ENCODE measurements at regions not wholly inside any gene's neighbourhood (a gene's known extent, or its start where the extent isn't known, plus 50 kb on each side); places are given as distances from the start of the nearest gene placed in this dataset.

DNA sequence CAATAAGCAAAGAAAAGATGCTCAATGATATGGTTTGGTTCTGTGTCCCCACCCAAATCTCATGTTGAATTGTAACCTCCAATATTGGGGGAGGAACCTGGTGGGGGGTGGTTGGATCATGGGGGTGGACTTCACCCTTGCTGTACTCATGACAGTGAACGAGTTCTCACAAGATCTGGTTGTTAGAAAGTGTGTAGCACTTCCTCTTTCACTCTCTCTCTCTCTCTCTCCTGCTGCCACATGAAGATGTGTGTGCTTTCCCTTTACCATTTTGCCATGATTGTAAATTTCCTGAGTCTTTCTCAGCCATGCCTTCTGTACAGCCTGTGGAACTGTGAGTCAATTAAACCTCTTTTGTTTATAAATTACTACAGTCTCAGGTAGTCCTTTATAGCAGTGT lies 248.4 kb downstream of the HHIPL2 start:
- no peak for DNase-seq
- intact Hi-C loops (cut with DNase I, micrococcal nuclease) = no loop called here
- no peak for ATAC-seq
- TF ChIP-seq, protein P1, sequence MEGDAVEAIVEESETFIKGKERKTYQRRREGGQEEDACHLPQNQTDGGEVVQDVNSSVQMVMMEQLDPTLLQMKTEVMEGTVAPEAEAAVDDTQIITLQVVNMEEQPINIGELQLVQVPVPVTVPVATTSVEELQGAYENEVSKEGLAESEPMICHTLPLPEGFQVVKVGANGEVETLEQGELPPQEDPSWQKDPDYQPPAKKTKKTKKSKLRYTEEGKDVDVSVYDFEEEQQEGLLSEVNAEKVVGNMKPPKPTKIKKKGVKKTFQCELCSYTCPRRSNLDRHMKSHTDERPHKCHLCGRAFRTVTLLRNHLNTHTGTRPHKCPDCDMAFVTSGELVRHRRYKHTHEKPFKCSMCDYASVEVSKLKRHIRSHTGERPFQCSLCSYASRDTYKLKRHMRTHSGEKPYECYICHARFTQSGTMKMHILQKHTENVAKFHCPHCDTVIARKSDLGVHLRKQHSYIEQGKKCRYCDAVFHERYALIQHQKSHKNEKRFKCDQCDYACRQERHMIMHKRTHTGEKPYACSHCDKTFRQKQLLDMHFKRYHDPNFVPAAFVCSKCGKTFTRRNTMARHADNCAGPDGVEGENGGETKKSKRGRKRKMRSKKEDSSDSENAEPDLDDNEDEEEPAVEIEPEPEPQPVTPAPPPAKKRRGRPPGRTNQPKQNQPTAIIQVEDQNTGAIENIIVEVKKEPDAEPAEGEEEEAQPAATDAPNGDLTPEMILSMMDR (IDR thresholded peaks at IDR 0.05) = no peak
- Histone ChIP-seq H3K4me1 (ENCODE audit: low read depth) (no peaks in the 10 kb centered on the region), H3K36me3 (ENCODE audit: low read depth) (no peaks in the 10 kb centered on the region), H3K4me3 (no peak overlapping the region), H3K9me3 (peaks cover 6% of the 10 kb centered on the region)

DNA sequence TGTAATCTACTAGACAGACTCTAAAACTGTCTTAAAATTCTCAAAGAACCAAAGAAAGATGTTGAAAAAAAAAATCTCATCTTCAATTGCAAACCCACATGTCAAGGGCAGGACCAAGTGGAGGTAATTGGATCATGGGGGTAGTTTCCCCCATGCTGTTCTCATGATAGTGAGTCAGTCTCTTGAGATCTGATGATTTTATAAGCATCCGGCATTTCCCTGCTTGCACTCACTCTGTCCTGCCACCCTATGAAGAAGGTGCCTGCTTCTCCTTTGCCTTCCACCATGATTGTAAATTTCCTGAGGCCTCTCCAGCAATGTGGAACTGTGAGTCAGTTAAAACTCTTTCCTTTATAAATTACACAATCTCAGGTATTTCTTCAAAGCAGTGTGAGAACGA lies 257.0 kb downstream of the HHIPL2 start:
- DNase-seq (no peak), ATAC-seq (no peak)
- H3K9me3 ChIP-seq = no peaks in the 10 kb centered on the region
- no peaks in the 10 kb centered on the region for H3K36me3 ChIP-seq (ENCODE audit: low read depth)
- no peak overlapping the region for H3K4me3 ChIP-seq
- no peaks in the 10 kb centered on the region for H3K4me1 ChIP-seq (ENCODE audit: low read depth)
- intact Hi-C loops (cut with DNase I, micrococcal nuclease) = no loop called here
- TF ChIP-seq, protein P1 (IDR thresholded peaks at IDR 0.05) = no peak

DNA sequence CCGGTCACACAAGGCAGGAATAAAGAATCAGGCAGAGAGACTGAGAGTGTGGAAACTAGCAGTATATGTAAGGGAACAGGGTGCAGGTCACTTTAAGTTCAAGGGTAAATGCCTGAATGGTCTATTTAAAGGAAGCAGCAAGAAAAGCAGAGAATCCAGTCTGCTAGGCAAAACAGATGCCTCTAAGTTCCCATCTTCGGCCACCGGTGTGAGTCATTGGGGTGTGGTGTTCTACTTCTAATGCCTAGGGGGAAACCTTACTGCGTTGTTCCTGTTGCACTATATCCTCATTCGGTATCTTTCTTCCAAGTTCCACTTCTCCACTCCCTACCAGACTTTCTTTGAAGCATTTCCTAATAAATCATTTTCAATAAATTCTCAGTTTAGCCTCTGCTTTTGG lies 259.9 kb downstream of the HHIPL2 start:
- Histone ChIP-seq H3K36me3 (ENCODE audit: low read depth) (no peaks in the 10 kb centered on the region), H3K9me3 (no peaks in the 10 kb centered on the region), H3K4me1 (ENCODE audit: low read depth) (no peaks in the 10 kb centered on the region), H3K4me3 (no peak overlapping the region)
- DNase-seq = no peak
- intact Hi-C loops (cut with DNase I, micrococcal nuclease) = no loop called here
- no peak for ATAC-seq
- TF ChIP-seq, protein P1 (IDR thresholded peaks at IDR 0.05) = no peak

DNA sequence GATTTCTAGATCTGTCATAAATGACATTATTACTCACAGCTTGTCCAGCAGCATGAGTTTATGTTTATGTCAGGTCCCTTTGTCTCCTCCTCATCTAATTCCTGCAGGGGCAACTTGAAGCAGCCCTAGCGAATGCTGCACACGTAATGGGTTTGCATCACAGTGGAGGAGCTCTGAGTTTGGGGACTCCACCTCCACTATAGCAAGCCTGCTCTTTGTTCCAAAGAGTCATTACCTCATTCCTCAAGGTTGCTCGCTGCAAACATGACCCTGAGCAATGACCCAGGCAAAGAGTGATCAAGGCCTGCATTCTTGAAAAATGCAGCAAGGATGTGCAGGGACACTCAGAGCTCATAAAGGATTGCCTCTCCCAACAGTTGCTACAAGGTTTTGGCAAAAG lies 261.9 kb downstream of the HHIPL2 start:
- no peak for DNase-seq
- TF ChIP-seq, protein P1 (IDR thresholded peaks at IDR 0.05) = no peak
- intact Hi-C loops (cut with DNase I, micrococcal nuclease) = no loop called here
- Histone ChIP-seq H3K36me3 (ENCODE audit: low read depth) (no peaks in the 10 kb centered on the region), H3K9me3 (no peaks in the 10 kb centered on the region), H3K4me1 (ENCODE audit: low read depth) (no peaks in the 10 kb centered on the region), H3K4me3 (no peak overlapping the region)
- ATAC-seq = no peak

DNA sequence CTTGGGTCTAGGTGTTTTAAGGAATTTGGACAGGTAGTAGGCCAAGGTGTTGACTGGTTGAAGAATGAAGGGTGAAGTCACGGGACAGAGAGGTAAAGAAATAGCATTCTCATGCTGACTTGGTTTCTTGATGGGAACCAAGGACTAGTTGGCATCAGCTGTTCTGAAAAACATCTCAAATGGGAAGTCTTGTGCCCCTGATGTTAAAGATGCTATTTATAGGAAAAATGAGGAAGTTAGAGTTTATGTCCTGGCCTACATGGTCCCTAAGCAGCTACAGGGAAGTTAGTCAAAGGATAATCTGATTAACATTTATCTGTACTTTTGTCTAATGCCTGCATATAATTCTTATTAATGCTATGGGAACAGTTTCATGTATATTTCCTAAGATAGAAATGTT lies 262.4 kb downstream of the HHIPL2 start:
- TF ChIP-seq, protein P1 (IDR thresholded peaks at IDR 0.05) = no peak
- ATAC-seq (no peak), DNase-seq (no peak)
- Histone ChIP-seq H3K4me3 (no peak overlapping the region), H3K4me1 (ENCODE audit: low read depth) (no peaks in the 10 kb centered on the region), H3K9me3 (no peaks in the 10 kb centered on the region), H3K36me3 (ENCODE audit: low read depth) (no peaks in the 10 kb centered on the region)
- intact Hi-C loops (cut with DNase I, micrococcal nuclease) = no loop called here

DNA sequence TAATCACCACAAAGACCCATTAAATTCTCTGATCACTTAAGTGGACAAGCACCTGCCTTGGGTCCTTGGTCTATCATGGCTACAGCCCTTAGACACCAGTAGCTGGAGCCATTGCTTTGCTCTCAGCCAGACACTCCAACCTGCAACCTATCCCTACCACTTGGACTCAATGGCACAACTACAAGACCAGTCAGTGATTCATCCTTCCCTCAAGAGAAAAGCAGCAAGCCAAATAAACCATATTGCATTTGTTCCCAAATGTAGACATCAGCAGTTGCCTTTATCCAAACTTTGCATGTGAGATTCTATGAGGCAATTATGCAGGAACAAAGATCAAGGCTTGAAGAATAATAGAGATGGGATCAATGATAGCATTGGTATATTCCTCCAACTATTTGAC lies 263.4 kb downstream of the HHIPL2 start:
- no peak for DNase-seq
- intact Hi-C loops (cut with DNase I, micrococcal nuclease) = no loop called here
- Histone ChIP-seq H3K4me3 (no peak overlapping the region), H3K9me3 (no peaks in the 10 kb centered on the region), H3K36me3 (ENCODE audit: low read depth) (no peaks in the 10 kb centered on the region), H3K4me1 (ENCODE audit: low read depth) (no peaks in the 10 kb centered on the region)
- no peak for ATAC-seq
- TF ChIP-seq, protein P1 (IDR thresholded peaks at IDR 0.05) = no peak

All from mucosa of descending colon (tissue), 3 donors.